Stimulated activated CD8-positive, alpha-beta memory T cell treated with anti-CD3 and anti-CD28 coated beads, Interleukin-2, amount 100 ng/mL, for 48 hours (primary cell): ENCODE measurements at regions not wholly inside any gene's neighbourhood (a gene's known extent, or its start where the extent isn't known, plus 50 kb on each side); places are given as distances from the start of the nearest gene placed in this dataset.
"Not testable (repeated sequence)": the region's sequence is repeated elsewhere in the genome, so short reads cannot be mapped to it uniquely, and the experiment has no call there.

Experiments used
- DNase-seq, 2 donors: peaks; one replicate each; pipeline ENCODE4 v3.0.0-alpha.2; 2020; ENCODE audit warnings: low read depth in 2 of 2

GRCh38 chr16:85220964-85221731, 108.9 kb upstream of the CIBAR2 start:
- DNase-seq: no peak

- no peak for DNase-seq
These were observed 109.5 kb upstream of the CIBAR2 start for GRCh38 chr16:85221771-85222154.

GRCh38 chr16:85222155-85222863, 110.0 kb upstream of the CIBAR2 start:
- no peak for DNase-seq

- DNase-seq: no peak
These were observed 113.0 kb upstream of the CIBAR2 start for GRCh38 chr16:85225257-85225656.

GRCh38 chr16:85225721-85226120, 113.4 kb upstream of the CIBAR2 start:
- DNase-seq: no peak

- DNase-seq: no peak
These were observed 115.0 kb upstream of the CIBAR2 start for GRCh38 chr16:85227084-85227945.

- DNase-seq: no peak
These were observed 115.9 kb upstream of the CIBAR2 start for GRCh38 chr16:85227946-85228862.

- no peak for DNase-seq
These were observed 116.7 kb upstream of the CIBAR2 start for GRCh38 chr16:85228970-85229430.

GRCh38 chr16:85229869-85230462, 117.7 kb upstream of the CIBAR2 start:
- DNase-seq: no peak

GRCh38 chr16:85230764-85231383, 118.6 kb upstream of the CIBAR2 start:
- DNase-seq: not testable (repeated sequence)

- DNase-seq: no peak
These were observed 119.7 kb upstream of the CIBAR2 start for GRCh38 chr16:85231959-85232358.

GRCh38 chr16:85232369-85233142, 120.3 kb upstream of the CIBAR2 start:
- DNase-seq: no peak

- no peak for DNase-seq
These were observed 121.2 kb upstream of the CIBAR2 start for GRCh38 chr16:85233516-85233915.

- no peak for DNase-seq
These were observed 122.3 kb upstream of the CIBAR2 start for GRCh38 chr16:85234310-85235204.

- no peak for DNase-seq
These were observed 123.9 kb upstream of the CIBAR2 start for GRCh38 chr16:85235991-85236817.

- no peak for DNase-seq
These were observed 124.5 kb upstream of the CIBAR2 start for GRCh38 chr16:85236818-85237150.

- DNase-seq: no peak
These were observed 125.5 kb upstream of the CIBAR2 start for GRCh38 chr16:85237817-85238216.

GRCh38 chr16:85238233-85238647, 126.0 kb upstream of the CIBAR2 start:
- no peak for DNase-seq
